Right atrium auricular region (tissue), 2 donors: ENCODE measurements at regions not wholly inside any gene's neighbourhood (a gene's known extent, or its start where the extent isn't known, plus 50 kb on each side); places are given as distances from the start of the nearest gene placed in this dataset.
A peak's percentile ranks its signal among the peaks of the same experiment; 100 is the strongest.

ENCODE experiments used
- DNase-seq: peaks from one replicate; pipeline ENCODE4 v3.0.0-alpha.2; 2019; ENCODE audit warnings: low spot score
- H3K27ac ChIP-seq, 2 donors: fragments of 200-600 bp; sonication (generic); 1 replicate in 1 of 2; 2 replicates in 1 of 2; pipeline ENCODE4 v1.5.1; 2016 to 2019
- H3K27me3 ChIP-seq, 2 donors: fragments of 200-600 bp; sonication (generic); one replicate each; pipeline versions ENCODE4 v1.5.1 to v1.6.0; 2017 to 2019
- H3K36me3 ChIP-seq: fragments of 200-600 bp; sonication (generic); one replicate; pipeline ENCODE4 v1.5.1; 2016
- H3K4me1 ChIP-seq, 2 donors: fragments of 200-600 bp; sonication (generic); one replicate each; pipeline versions ENCODE4 v1.5.1 to v1.6.0; 2017 to 2019
- H3K4me3 ChIP-seq, 2 donors: fragments of 200-600 bp; sonication (generic); 1 replicate in 1 of 2; 2 replicates in 1 of 2; pipeline ENCODE4 v1.5.1; 2017 to 2019; ENCODE audit warnings: mild to moderate bottlenecking in 1 of 2, moderate library complexity in 1 of 2
- H3K9me3 ChIP-seq, 2 donors: fragments of 200-600 bp; sonication (generic); one replicate each; pipeline ENCODE4 v1.5.1; 2019
- CTCF ChIP-seq, 2 donors: fragments of 200-600 bp; sonication (generic); IDR thresholded peaks; one replicate each; pipeline ENCODE4 v1.5.1; 2019; ENCODE audit warnings: antibody characterized with exemption in 2 of 2

- H3K36me3 ChIP-seq = no peaks in the 10 kb centered on the region
- DNase-seq = no peak
- H3K4me1 ChIP-seq = no peaks in the 10 kb centered on the region
- no peak overlapping the region for H3K27ac ChIP-seq
- no peaks in the 10 kb centered on the region for H3K9me3 ChIP-seq
- H3K4me3 ChIP-seq = no peak overlapping the region
- no peaks in the 10 kb centered on the region for H3K27me3 ChIP-seq
- peak in 1 of 2 donors; percentile 17 for TF ChIP-seq CTCF (IDR thresholded peaks at IDR 0.05)
These were observed 54.2 kb downstream of the TMEM100 start for GRCh38 chr17:55668312-55668920.

GRCh38 chr17:55666806-55667205, 55.9 kb downstream of the TMEM100 start:
- no peak for DNase-seq
- H3K9me3 ChIP-seq = no peaks in the 10 kb centered on the region
- no peaks in the 10 kb centered on the region for H3K27me3 ChIP-seq
- H3K4me1 ChIP-seq = no peaks in the 10 kb centered on the region
- H3K36me3 ChIP-seq = no peaks in the 10 kb centered on the region
- TF ChIP-seq CTCF (IDR thresholded peaks at IDR 0.05) = no peak
- no peak overlapping the region for H3K4me3 ChIP-seq
- H3K27ac ChIP-seq = no peak overlapping the region

- Histone ChIP-seq H3K36me3 (no peaks in the 10 kb centered on the region), H3K27me3 (no peaks in the 10 kb centered on the region), H3K27ac (no peak overlapping the region), H3K9me3 (no peaks in the 10 kb centered on the region), H3K4me1 (peaks cover 0 to 8% of the 10 kb centered on the region in 2 donors), H3K4me3 (no peak overlapping the region)
- DNase-seq = no peak
- TF ChIP-seq CTCF (IDR thresholded peaks at IDR 0.05) = no peak
These were observed 58.4 kb downstream of the TMEM100 start for GRCh38 chr17:55664287-55664686.

GRCh38 chr17:55663400-55663799, 59.3 kb downstream of the TMEM100 start:
- no peaks in the 10 kb centered on the region for H3K36me3 ChIP-seq
- no peak for TF ChIP-seq CTCF (IDR thresholded peaks at IDR 0.05)
- H3K4me3 ChIP-seq = no peak overlapping the region
- H3K27me3 ChIP-seq = no peaks in the 10 kb centered on the region
- H3K9me3 ChIP-seq = no peaks in the 10 kb centered on the region
- H3K27ac ChIP-seq = no peak overlapping the region
- H3K4me1 ChIP-seq = peaks cover 0 to 8% of the 10 kb centered on the region in 2 donors
- no peak for DNase-seq

- Histone ChIP-seq H3K27me3 (no peaks in the 10 kb centered on the region), H3K4me1 (peaks cover 0 to 8% of the 10 kb centered on the region in 2 donors), H3K9me3 (no peaks in the 10 kb centered on the region), H3K27ac (no peak overlapping the region), H3K4me3 (no peak overlapping the region), H3K36me3 (no peaks in the 10 kb centered on the region)
- DNase-seq = no peak
- TF ChIP-seq CTCF (IDR thresholded peaks at IDR 0.05) = no peak
These were observed 60.5 kb downstream of the TMEM100 start for GRCh38 chr17:55661963-55662834.
